Subcutaneous abdominal adipose tissue (tissue), 5 donors: ENCODE measurements at regions not wholly inside any gene's neighbourhood (a gene's known extent, or its start where the extent isn't known, plus 50 kb on each side); places are given as distances from the start of the nearest gene placed in this dataset.

Experiments
- H3K27ac ChIP-seq: one replicate; pipeline ENCODE4 v1.7.0; 2013; ENCODE audit warnings: low read depth, mild to moderate bottlenecking, inconsistent platforms, low read length, moderate library complexity
- H3K27me3 ChIP-seq, 5 donors: one replicate each; pipeline ENCODE4 v1.7.0; 2013; ENCODE audit warnings: low read length in 5 of 5, inconsistent platforms in 1 of 5; ENCODE audit not compliant: control insufficient read depth in 5 of 5, insufficient read depth in 4 of 5
- H3K36me3 ChIP-seq, 5 donors: one replicate each; pipeline ENCODE4 v1.7.0; 2013; ENCODE audit warnings: low read length in 5 of 5; ENCODE audit not compliant: control insufficient read depth in 5 of 5, insufficient read depth in 5 of 5
- H3K4me1 ChIP-seq, 5 donors: one replicate each; pipeline ENCODE4 v1.7.0; 2013; ENCODE audit warnings: low read length in 5 of 5, mild to moderate bottlenecking in 3 of 5, moderate library complexity in 1 of 5; ENCODE audit not compliant: control insufficient read depth in 5 of 5, insufficient read depth in 5 of 5
- H3K4me3 ChIP-seq, 5 donors: one replicate each; pipeline ENCODE4 v1.7.0; 2013; ENCODE audit warnings: low read length in 5 of 5, low read depth in 1 of 5
- H3K9ac ChIP-seq, 5 donors: one replicate each; pipeline ENCODE4 v1.7.0; 2013; ENCODE audit warnings: low read length in 5 of 5, mild to moderate bottlenecking in 4 of 5, moderate library complexity in 3 of 5
- H3K9me3 ChIP-seq, 5 donors: one replicate each; pipeline ENCODE4 v1.7.0; 2013; ENCODE audit warnings: low read length in 5 of 5; ENCODE audit not compliant: control insufficient read depth in 5 of 5
- donor health status: healthy.
- donor health status: healthy.
- donor health status: healthy.
- donor health status: healthy.
- donor health status: healthy.

GRCh38 chr4:55214172-55214571, 88.8 kb upstream of the KDR start:
- Histone ChIP-seq H3K4me1 (peaks cover 0 to 33% (median 0%) of the 10 kb centered on the region in 5 donors), H3K27me3 (peaks cover 0 to 3% (median 0%) of the 10 kb centered on the region in 5 donors), H3K9ac (no peak overlapping the region), H3K27ac (no peak overlapping the region), H3K36me3 (no peaks in the 10 kb centered on the region), H3K4me3 (peak overlapping the region in 1 of 5 donors; percentile 9), H3K9me3 (no peaks in the 10 kb centered on the region)

- Histone ChIP-seq H3K4me3 (no peak overlapping the region), H3K27ac (no peak overlapping the region), H3K4me1 (peaks cover 0 to 33% (median 0%) of the 10 kb centered on the region in 5 donors), H3K9me3 (no peaks in the 10 kb centered on the region), H3K9ac (no peak overlapping the region), H3K27me3 (peaks cover 0 to 5% (median 0%) of the 10 kb centered on the region in 5 donors), H3K36me3 (no peaks in the 10 kb centered on the region)
Measured at GRCh38 chr4:55215087-55215486, 89.7 kb upstream of the KDR start.

GRCh38 chr4:55216863-55217635, 91.7 kb upstream of the KDR start:
- H3K9me3 ChIP-seq: no peaks in the 10 kb centered on the region
- no peaks in the 10 kb centered on the region for H3K36me3 ChIP-seq
- no peak overlapping the region for H3K9ac ChIP-seq
- H3K4me1 ChIP-seq: peaks cover 0 to 33% (median 0%) of the 10 kb centered on the region in 5 donors
- H3K27me3 ChIP-seq: peaks cover 0 to 5% (median 0%) of the 10 kb centered on the region in 5 donors
- no peak overlapping the region for H3K4me3 ChIP-seq
- no peak overlapping the region for H3K27ac ChIP-seq

GRCh38 chr4:55218041-55218440, 92.6 kb upstream of the KDR start:
- no peak overlapping the region for H3K27ac ChIP-seq

GRCh38 chr4:55237839-55238238, 108.2 kb upstream of the SRD5A3 start:
- H3K27me3 ChIP-seq: no peaks in the 10 kb centered on the region
- H3K36me3 ChIP-seq: peaks cover 0 to 3% (median 0%) of the 10 kb centered on the region in 5 donors
- no peak overlapping the region for H3K27ac ChIP-seq
- no peak overlapping the region for H3K9ac ChIP-seq
- no peak overlapping the region for H3K4me3 ChIP-seq
- peaks cover 0 to 5% (median 0%) of the 10 kb centered on the region in 5 donors for H3K4me1 ChIP-seq
- H3K9me3 ChIP-seq: peaks cover 0 to 31% (median 12%) of the 10 kb centered on the region in 5 donors

More at GRCh38 chr4:55218041-55218440, 92.6 kb upstream of the KDR start:
- Histone ChIP-seq H3K9ac (no peak overlapping the region), H3K27me3 (peaks cover 0 to 5% (median 0%) of the 10 kb centered on the region in 5 donors), H3K4me1 (peaks cover 0 to 33% (median 0%) of the 10 kb centered on the region in 5 donors), H3K4me3 (no peak overlapping the region), H3K36me3 (no peaks in the 10 kb centered on the region), H3K9me3 (no peaks in the 10 kb centered on the region)

GRCh38 chr4:55238407-55238806, 107.6 kb upstream of the SRD5A3 start:
- Histone ChIP-seq H3K4me1 (peaks cover 0 to 11% (median 0%) of the 10 kb centered on the region in 5 donors), H3K4me3 (no peak overlapping the region), H3K27ac (no peak overlapping the region), H3K9ac (no peak overlapping the region), H3K27me3 (no peaks in the 10 kb centered on the region), H3K9me3 (peaks cover 0 to 31% (median 12%) of the 10 kb centered on the region in 5 donors), H3K36me3 (peaks cover 0 to 3% (median 0%) of the 10 kb centered on the region in 5 donors)

GRCh38 chr4:55241461-55241860, 104.6 kb upstream of the SRD5A3 start:
- no peaks in the 10 kb centered on the region for H3K27me3 ChIP-seq
- H3K4me3 ChIP-seq: no peak overlapping the region
- H3K4me1 ChIP-seq: peaks cover 0 to 11% (median 0%) of the 10 kb centered on the region in 5 donors
- H3K9me3 ChIP-seq: peaks cover 0 to 24% (median 12%) of the 10 kb centered on the region in 5 donors
- H3K9ac ChIP-seq: no peak overlapping the region
- H3K27ac ChIP-seq: no peak overlapping the region
- H3K36me3 ChIP-seq: peaks cover 0 to 3% (median 0%) of the 10 kb centered on the region in 5 donors

GRCh38 chr4:55242506-55242905, 103.5 kb upstream of the SRD5A3 start:
- H3K36me3 ChIP-seq: peaks cover 0 to 3% (median 0%) of the 10 kb centered on the region in 5 donors
- no peak overlapping the region for H3K9ac ChIP-seq
- H3K27ac ChIP-seq: no peak overlapping the region
- peaks cover 0 to 3% (median 0%) of the 10 kb centered on the region in 5 donors for H3K27me3 ChIP-seq
- peaks cover 0 to 23% (median 10%) of the 10 kb centered on the region in 5 donors for H3K9me3 ChIP-seq
- H3K4me1 ChIP-seq: peaks cover 0 to 13% (median 0%) of the 10 kb centered on the region in 5 donors
- no peak overlapping the region for H3K4me3 ChIP-seq

- Histone ChIP-seq H3K9me3 (no peaks in the 10 kb centered on the region), H3K27ac (no peak overlapping the region), H3K4me3 (no peak overlapping the region), H3K36me3 (no peaks in the 10 kb centered on the region), H3K4me1 (peaks cover 0 to 14% (median 0%) of the 10 kb centered on the region in 5 donors), H3K9ac (no peak overlapping the region), H3K27me3 (peaks cover 0 to 3% (median 0%) of the 10 kb centered on the region in 5 donors)
Measured at GRCh38 chr4:55247521-55247920, 98.5 kb upstream of the SRD5A3 start.

- Histone ChIP-seq H3K27me3 (peaks cover 0 to 3% (median 0%) of the 10 kb centered on the region in 5 donors), H3K9ac (no peak overlapping the region), H3K9me3 (no peaks in the 10 kb centered on the region), H3K4me1 (peaks cover 0 to 5% (median 0%) of the 10 kb centered on the region in 5 donors), H3K27ac (no peak overlapping the region), H3K4me3 (no peak overlapping the region), H3K36me3 (no peaks in the 10 kb centered on the region)
Measured at GRCh38 chr4:55248756-55249155, 97.3 kb upstream of the SRD5A3 start.
